Stimulated activated effector memory CD8-positive, alpha-beta T cell treated with anti-CD3 and anti-CD28 coated beads, Interleukin-12 subunit alpha, Interleukin-12 subunit beta, amount 100 ng/mL, for 72 hours (primary cell): ENCODE measurements at regions not wholly inside any gene's neighbourhood (a gene's known extent, or its start where the extent isn't known, plus 50 kb on each side); places are given as distances from the start of the nearest gene placed in this dataset.

Experiments
- ATAC-seq: fragments of 150-1000 bp; cut with Tn5 transposase; 2 replicates; pipeline ENCODE4 v1.10.0; 2021
- DNase-seq, 2 donors: peaks; one replicate each; pipeline ENCODE4 v3.0.0; 2021 to 2022; ENCODE audit warnings: low spot score in 2 of 2
- H3K27ac Mint-ChIP-seq: one replicate; pipeline ENCODE4 v1.8.0; 2022; ENCODE audit warnings: mild to moderate bottlenecking, mixed read lengths
- H3K36me3 Mint-ChIP-seq: one replicate; pipeline ENCODE4 v1.8.0; 2022; ENCODE audit warnings: mild to moderate bottlenecking, mixed read lengths
- H3K4me1 Mint-ChIP-seq: one replicate; pipeline ENCODE4 v1.8.0; 2022; ENCODE audit warnings: mixed read lengths
- H3K4me3 Mint-ChIP-seq: one replicate; pipeline ENCODE4 v1.8.0; 2022; ENCODE audit warnings: mild to moderate bottlenecking, mixed read lengths
- H3K9me3 Mint-ChIP-seq: one replicate; pipeline ENCODE4 v1.8.0; 2022; ENCODE audit warnings: mixed read lengths

DNA sequence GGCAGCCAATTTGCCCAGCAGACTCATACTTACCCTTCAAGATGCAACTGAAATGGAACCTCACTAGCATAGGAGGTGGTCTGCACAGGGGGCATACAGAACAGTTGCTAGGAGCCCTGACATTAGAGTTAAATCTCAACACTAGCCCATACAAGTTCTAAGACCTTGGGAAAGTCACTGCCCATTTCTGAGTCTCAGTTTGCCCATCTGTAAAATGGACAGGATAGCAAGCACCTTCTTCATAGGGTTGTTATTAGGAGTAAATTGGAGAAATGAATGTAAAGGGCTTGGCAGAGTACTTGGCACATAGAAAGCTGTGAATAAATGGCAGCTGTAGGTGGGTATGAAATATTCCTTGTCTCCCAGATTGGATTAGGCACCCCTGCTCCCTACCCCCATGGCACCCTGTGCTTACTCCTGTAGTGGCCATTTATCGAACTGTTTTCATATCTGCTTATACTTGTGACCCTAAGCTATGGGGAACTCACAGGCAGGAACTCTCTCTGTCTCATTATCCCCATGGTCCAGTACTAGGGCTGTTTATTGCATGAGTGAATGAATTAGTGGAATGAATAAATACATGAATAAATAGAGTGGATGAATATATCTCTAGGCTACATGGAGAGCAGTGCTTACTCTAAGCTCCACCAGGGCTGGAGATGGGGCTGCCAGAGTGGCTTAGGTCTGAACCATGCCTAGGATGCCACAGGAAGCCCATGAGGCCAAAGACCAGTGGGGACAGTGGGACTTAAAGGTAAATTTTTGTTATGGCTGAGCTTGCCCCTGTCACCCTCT lies 152.6 kb downstream of the PLPP3 start:
- no peaks in the 10 kb centered on the region for H3K36me3 Mint-ChIP-seq
- DNase-seq (no peak), ATAC-seq (no peak)
- H3K4me3 Mint-ChIP-seq, result no peak overlapping the region
- no peaks in the 10 kb centered on the region for H3K4me1 Mint-ChIP-seq
- peaks cover 2% of the 10 kb centered on the region for H3K9me3 Mint-ChIP-seq
- no peak overlapping the region for H3K27ac Mint-ChIP-seq

DNA sequence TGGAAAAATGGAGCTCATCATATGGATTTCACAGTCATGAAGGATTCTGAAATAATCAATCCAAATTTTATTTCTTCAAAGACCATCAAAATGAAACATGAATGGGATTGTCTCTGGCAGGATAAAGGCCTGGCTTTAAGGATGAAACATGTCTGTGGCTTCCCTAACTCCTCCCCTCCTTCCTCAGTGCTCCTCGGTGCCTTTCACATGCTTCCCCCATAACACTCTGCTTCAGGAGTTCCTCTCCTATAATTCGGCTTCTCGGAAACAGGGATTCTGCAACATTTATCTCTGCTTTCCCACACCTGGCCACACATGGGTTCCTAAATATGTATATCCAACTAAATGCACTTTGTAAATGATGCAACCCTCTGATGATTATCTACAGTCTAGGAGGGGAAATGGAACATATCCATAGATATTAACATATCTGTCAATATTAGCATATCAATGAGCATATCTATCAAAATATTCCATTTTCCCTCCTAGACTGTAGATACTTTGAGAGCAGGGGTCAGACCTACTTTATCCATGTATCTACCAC lies 153.8 kb downstream of the PLPP3 start:
- no peak for ATAC-seq
- Mint-ChIP-seq H3K4me3 (no peak overlapping the region), H3K4me1 (no peaks in the 10 kb centered on the region), H3K9me3 (peaks cover 2% of the 10 kb centered on the region), H3K27ac (no peak overlapping the region), H3K36me3 (no peaks in the 10 kb centered on the region)
- no peak for DNase-seq

DNA sequence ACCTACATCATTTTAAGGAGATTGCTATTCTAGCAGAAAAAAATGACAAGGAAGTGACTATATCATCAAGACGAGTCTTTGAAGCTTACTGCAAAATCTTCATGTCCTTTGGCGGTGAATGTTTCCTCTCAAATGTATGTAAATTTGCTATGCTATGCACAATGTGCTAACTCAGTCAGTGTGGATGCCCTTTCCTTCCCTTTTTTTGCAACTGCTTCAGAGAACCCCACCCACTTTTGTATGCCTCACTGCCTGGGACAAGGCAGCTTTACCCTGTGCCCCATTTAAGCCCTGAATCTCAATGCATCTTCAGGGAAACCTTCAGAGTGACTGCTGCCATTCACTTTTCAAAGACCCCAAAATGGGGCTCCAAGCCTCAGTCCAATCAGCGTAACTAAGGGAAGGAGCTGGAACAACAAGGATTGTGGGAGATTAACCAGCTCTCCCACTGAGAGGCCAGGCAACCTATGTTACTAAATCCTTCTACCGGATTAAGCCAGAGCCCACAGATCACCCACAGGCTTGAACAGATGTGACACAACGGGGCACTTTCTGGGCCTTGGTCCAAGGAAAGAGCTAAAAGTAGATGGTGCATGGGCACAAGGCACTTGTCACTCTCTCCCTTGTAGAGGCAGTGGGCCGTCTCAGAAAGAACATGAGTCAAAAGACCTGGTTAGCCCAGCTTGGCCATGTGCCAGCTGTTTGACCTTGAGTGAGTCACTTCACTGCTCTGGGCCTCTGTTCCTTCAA lies 154.4 kb downstream of the PLPP3 start:
- ATAC-seq, result no peak
- peaks cover 2% of the 10 kb centered on the region for H3K9me3 Mint-ChIP-seq
- no peak overlapping the region for H3K4me3 Mint-ChIP-seq
- H3K4me1 Mint-ChIP-seq, result no peaks in the 10 kb centered on the region
- H3K36me3 Mint-ChIP-seq, result no peaks in the 10 kb centered on the region
- no peak overlapping the region for H3K27ac Mint-ChIP-seq
- no peak for DNase-seq

DNA sequence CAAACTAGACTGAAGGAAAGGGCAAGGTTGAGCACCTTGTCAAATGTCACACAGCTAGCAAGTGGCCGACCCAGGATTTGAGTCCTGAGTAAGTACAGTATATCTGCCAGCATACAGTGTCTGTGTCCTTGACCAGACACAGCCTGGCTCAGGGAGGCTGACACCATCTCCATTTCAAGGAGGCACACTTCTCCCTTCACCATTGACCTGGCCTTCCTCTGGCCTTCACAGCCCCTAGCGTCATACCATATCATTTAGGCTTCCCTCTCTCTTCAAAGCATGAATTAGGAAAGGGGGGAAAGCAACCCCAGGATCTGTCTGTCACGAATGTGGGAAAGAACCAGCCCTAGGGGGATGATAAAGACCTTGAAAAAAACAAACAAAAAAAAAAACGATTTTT lies 155.6 kb downstream of the PLPP3 start:
- ATAC-seq (no peak), DNase-seq (no peak)
- no peak overlapping the region for H3K27ac Mint-ChIP-seq

DNA sequence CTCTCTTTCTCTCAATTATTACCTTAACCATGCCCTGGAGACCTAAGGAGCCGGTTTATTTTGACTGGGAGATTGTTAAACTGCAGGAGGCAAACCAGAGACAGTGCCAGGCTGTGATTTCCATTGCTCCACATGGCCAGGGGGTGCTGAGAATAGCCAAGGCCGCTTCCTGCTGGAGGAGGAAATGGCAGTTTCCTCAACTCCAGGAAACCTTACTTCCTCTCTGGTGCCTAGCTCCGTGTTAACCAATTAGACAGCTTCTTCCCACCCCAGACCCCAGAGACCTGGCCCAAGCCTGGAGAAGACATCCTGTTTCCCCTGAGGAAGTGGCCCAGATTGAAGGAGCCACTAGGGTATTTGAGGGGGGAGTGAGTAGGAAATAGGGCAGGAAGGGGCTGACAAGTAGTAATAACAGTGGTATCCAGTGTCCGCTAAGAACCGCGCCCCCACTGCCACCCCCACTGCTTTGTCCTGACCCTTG lies 161.2 kb downstream of the PLPP3 start:
- no peaks in the 10 kb centered on the region for H3K36me3 Mint-ChIP-seq

More for the DNA sequence above, 155.6 kb downstream of the PLPP3 start:
- H3K4me3 Mint-ChIP-seq, result no peak overlapping the region
- no peaks in the 10 kb centered on the region for H3K36me3 Mint-ChIP-seq
- peaks cover 5% of the 10 kb centered on the region for H3K9me3 Mint-ChIP-seq
- no peaks in the 10 kb centered on the region for H3K4me1 Mint-ChIP-seq

DNA sequence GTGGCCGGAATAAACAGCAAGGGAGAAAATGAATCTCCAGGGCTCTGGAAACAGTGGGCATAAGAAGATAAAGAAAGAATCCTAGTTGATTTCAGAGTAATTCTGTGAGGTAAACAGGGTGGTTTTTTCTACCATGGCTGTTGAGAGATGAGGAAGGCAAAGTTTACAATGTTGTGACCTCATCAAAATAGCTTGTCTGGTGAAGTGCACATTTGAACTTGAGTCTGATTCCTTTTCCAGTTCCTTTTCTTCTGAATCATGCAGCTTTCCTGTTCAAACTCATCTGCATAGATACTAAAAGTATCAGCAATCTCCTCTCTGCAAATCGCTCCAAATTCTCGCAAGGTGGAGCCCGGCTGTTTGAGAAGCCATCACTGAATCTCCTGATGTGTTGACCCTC lies 161.7 kb downstream of the PLPP3 start:
- Mint-ChIP-seq H3K36me3 (no peaks in the 10 kb centered on the region), H3K27ac (no peak overlapping the region), H3K9me3 (peaks cover 6% of the 10 kb centered on the region), H3K4me3 (no peak overlapping the region), H3K4me1 (no peaks in the 10 kb centered on the region)
- DNase-seq (no peak), ATAC-seq (no peak)

More for the DNA sequence above, 161.2 kb downstream of the PLPP3 start:
- no peak for ATAC-seq
- no peak for DNase-seq
- Mint-ChIP-seq H3K9me3 (peaks cover 6% of the 10 kb centered on the region), H3K27ac (no peak overlapping the region), H3K4me3 (no peak overlapping the region), H3K4me1 (no peaks in the 10 kb centered on the region)

DNA sequence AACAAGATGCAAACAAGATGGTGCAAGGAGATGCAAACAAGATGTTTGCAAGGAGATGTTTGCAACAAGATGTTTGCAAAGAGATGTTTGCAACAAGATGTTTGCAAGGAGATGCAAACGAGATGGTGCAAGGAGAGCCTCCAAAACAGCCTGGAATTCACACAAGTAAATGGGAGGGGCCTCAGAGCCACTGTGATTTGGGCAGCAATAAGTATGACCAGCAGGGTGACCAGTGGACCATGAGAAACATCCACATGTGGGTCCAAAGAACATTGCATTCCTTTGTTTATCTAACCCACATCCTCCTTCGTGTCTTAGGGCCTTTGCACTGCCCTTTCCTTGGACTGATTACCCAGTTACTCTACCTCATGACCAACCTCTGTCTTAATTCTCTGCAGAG lies 162.9 kb downstream of the PLPP3 start:
- no peaks in the 10 kb centered on the region for H3K4me1 Mint-ChIP-seq
- no peak for DNase-seq
- peaks cover 6% of the 10 kb centered on the region for H3K9me3 Mint-ChIP-seq
- H3K36me3 Mint-ChIP-seq, result no peaks in the 10 kb centered on the region
- H3K27ac Mint-ChIP-seq, result no peak overlapping the region
- no peak for ATAC-seq
- H3K4me3 Mint-ChIP-seq, result no peak overlapping the region

DNA sequence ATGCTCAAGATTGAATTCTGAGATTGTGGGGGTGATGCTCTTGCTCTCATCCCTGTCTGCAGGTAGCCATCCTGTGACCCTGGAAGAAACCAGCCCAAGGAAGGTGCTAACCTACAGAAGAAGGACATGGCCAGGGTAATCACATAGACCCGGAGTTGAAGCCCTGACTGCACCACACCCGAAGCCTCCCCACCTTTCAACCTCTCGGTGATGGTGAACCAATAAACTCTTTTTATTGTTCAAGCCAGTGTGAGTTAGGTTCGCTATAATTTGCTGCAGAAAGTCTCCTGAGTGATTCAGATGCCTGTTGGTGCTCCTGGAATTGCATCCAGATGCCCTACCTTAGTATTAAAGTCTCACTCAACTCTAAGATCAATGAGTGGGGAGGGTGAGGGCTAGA lies 163.6 kb downstream of the PLPP3 start:
- H3K36me3 Mint-ChIP-seq, result no peaks in the 10 kb centered on the region
- H3K4me3 Mint-ChIP-seq, result no peak overlapping the region
- DNase-seq (no peak), ATAC-seq (no peak)
- no peaks in the 10 kb centered on the region for H3K4me1 Mint-ChIP-seq
- H3K9me3 Mint-ChIP-seq, result peaks cover 6% of the 10 kb centered on the region
- H3K27ac Mint-ChIP-seq, result no peak overlapping the region

DNA sequence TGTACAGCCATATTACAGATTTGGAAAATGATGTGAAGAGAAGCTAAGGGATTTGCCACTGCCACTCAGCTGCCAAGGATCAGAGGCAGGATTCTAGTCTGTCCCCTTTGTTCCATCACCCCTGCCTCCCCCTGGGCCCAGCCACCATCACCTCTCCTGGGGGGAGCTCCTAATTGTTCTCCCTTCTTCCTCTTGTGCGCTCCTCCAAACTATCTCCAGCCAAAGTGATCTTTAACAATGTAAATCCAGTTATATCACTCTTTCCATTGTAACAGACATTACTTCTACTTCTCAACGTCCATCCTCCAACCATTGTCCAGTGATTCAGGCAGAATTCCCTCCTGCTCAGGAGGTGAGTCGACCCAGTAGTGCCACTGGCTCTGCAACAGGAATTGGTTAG lies 164.1 kb downstream of the PLPP3 start:
- no peak overlapping the region for H3K4me3 Mint-ChIP-seq
- H3K9me3 Mint-ChIP-seq, result peaks cover 6% of the 10 kb centered on the region
- no peak overlapping the region for H3K27ac Mint-ChIP-seq
- no peak for ATAC-seq
- H3K36me3 Mint-ChIP-seq, result no peaks in the 10 kb centered on the region
- no peaks in the 10 kb centered on the region for H3K4me1 Mint-ChIP-seq
- DNase-seq, result no peak

DNA sequence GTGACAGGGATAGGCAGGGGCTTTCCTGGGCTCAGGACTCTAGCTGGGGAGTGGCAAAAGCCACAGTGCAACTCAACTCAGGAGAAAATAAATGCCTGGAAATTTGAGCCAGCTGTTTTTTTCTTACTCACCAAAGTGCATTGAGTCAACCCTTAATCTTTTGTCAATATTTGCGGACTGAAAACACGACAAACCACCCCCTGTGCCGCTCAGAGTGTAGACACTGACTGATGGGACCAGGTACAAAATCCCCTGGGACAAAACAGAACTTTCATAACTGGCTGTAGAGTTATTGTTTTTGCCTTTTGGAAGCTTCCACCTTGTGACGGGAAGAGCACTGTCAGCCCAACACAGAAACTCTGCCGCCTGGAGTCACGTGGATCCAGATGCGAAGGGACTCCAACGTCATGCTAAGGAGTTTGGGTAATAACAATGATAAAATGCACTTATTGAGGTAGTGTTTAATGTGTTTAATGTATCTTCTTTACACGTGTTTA lies 164.6 kb downstream of the PLPP3 start:
- no peak overlapping the region for H3K27ac Mint-ChIP-seq
- DNase-seq, result no peak
- peaks cover 6% of the 10 kb centered on the region for H3K9me3 Mint-ChIP-seq
- no peaks in the 10 kb centered on the region for H3K36me3 Mint-ChIP-seq
- no peak for ATAC-seq
- H3K4me1 Mint-ChIP-seq, result no peaks in the 10 kb centered on the region
- no peak overlapping the region for H3K4me3 Mint-ChIP-seq

DNA sequence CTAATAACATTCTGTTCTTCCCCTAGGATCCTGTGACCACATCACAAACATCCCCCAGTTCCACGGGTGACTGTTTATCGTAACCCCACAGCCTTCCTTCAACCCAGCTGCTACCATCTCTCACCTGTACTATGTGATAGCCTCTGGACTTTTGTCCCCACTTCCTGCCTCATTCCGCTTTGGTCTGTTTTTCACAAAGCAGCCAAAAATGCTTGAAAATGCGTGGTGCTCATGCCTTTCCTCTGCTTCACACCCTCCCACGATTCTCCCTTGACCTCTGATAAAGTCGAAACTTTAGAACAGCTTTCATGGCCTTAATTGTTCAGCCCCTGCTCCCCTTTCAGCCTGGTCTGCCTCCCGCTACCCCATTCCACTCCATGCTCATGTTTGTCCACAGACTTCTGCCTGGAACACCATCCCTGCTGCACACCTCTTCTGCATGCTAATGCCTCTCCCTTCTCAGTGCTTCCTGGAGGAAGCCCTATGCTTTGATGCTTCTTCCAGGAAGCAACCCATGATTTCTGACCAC lies 165.6 kb downstream of the PLPP3 start:
- Mint-ChIP-seq H3K36me3 (no peaks in the 10 kb centered on the region), H3K27ac (no peak overlapping the region), H3K4me1 (no peaks in the 10 kb centered on the region), H3K9me3 (peaks cover 4% of the 10 kb centered on the region), H3K4me3 (no peak overlapping the region)
- ATAC-seq (no peak), DNase-seq (no peak)

DNA sequence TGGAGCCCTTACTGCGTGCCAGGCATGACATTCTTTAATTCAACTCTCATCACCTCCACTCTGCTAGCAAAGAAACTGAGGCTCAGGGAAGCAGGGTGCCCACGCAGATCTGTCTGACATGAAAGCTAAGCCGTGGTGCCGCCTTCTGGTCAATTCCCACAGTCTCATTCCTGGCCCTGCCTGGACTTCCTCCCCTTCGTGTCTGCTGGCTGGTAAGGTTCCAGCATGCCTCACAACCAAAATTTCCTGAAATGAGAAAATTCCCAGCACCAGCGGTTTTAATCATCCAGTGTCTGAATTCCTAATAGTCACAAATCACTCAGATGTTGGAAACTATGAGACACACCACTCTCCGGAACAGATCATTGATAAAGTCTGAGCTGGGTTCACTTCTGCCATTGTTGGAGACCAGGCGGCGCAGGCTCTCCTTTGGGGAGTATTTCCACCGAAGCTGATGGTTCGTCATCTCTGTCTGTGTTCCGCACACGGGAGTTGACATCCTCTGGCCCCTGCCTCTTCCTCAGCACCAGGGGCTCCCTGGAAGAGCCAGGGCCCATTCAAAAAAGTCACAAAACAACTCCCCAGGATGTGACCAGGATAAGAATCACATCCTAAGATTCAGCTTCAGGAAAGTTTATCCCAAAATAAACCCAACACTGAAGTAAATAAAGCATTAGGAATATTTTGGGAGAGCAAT lies 167.7 kb downstream of the PLPP3 start:
- Mint-ChIP-seq H3K27ac (no peak overlapping the region), H3K9me3 (peaks cover 4% of the 10 kb centered on the region), H3K4me3 (no peak overlapping the region), H3K36me3 (no peaks in the 10 kb centered on the region), H3K4me1 (no peaks in the 10 kb centered on the region)
- DNase-seq, result no peak
- no peak for ATAC-seq

DNA sequence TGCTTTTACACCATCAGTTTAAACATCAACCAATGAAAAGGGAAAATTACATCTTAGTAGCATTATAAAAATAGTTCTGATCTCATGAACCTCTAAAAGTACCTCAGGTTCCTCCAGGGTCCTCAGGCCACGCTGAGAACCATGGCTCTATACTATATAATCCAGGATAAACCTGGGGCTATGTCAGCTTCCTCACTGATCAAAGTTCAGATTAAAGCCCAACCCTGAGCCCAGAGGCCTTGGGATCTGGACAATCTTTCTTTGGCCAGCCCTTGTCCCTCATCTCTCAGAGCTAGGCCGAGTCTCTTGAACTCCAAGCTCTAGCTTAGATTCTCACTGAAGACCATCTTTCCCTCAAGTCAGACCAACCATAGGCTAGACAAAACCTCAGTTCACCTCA lies 168.3 kb downstream of the PLPP3 start:
- no peaks in the 10 kb centered on the region for H3K36me3 Mint-ChIP-seq

DNA sequence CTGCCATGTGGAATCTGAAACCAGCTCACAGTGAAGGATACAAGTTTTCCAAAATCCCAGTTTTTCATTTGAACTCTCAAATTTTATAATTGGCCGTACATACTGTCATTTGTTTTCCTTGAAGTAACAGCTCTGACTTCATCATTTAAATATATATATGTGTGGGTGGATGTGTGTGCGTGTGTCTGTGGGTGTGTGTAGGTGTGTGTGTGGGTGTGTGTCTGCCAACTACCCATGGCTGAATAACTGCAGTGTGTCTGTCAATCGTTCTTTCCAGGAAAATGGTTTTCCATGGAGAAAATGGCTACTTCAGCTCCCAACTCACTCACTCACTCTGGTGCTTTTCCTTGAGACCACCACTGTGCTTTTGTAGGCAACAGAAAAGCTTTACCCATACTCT lies 169.0 kb downstream of the PLPP3 start:
- ATAC-seq (no peak), DNase-seq (no peak)
- H3K36me3 Mint-ChIP-seq, result no peaks in the 10 kb centered on the region
- H3K9me3 Mint-ChIP-seq, result peaks cover 4% of the 10 kb centered on the region
- H3K27ac Mint-ChIP-seq, result no peak overlapping the region
- no peak overlapping the region for H3K4me3 Mint-ChIP-seq
- no peaks in the 10 kb centered on the region for H3K4me1 Mint-ChIP-seq

More for the DNA sequence above, 168.3 kb downstream of the PLPP3 start:
- H3K9me3 Mint-ChIP-seq, result peaks cover 4% of the 10 kb centered on the region
- H3K4me3 Mint-ChIP-seq, result no peak overlapping the region
- H3K4me1 Mint-ChIP-seq, result no peaks in the 10 kb centered on the region
- H3K27ac Mint-ChIP-seq, result no peak overlapping the region
- ATAC-seq, result no peak
- DNase-seq, result no peak

DNA sequence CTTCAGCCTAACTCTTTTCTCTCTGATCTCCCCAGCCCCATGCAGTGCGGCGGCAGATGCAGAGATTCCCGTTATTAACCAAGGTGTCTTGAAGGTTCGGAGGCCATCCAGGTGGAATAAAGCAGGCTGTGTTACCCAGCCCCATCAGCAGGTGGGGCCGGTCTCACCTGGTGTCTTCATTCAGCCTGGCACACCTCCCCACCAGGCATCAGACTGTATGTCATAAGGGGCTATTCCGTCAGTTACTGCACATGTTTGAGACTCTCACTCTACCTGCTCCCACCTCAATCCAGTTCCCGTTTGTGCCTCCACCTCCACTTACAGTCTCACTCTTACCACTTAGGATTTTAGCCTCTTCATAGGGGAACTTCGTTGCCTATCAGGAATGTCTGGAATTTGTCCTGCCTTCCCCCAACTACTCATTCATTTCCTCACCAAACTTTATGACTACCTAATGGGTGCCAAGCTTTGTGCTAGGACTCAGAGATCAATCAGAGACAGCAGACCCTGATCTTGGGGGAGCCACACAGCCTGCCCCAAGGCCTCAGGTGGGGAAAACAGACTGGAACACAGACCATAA lies 170.2 kb downstream of the PLPP3 start:
- Mint-ChIP-seq H3K4me3 (no peak overlapping the region), H3K4me1 (no peaks in the 10 kb centered on the region), H3K27ac (no peak overlapping the region), H3K9me3 (peaks cover 4% of the 10 kb centered on the region), H3K36me3 (no peaks in the 10 kb centered on the region)
- no peak for ATAC-seq
- no peak for DNase-seq
